Common myeloid progenitor, CD34-positive (primary cell): ENCODE measurements at regions not wholly inside any gene's neighbourhood (a gene's known extent, or its start where the extent isn't known, plus 50 kb on each side); places are given as distances from the start of the nearest gene placed in this dataset.
"Not testable (repeated sequence)": the region's sequence is repeated elsewhere in the genome, so short reads cannot be mapped to it uniquely, and the experiment has no call there.

ENCODE experiments used
- CTCF ChIA-PET: fragments of 350-600 bp; sonication (Branson Sonifier 250); formaldehyde crosslinking; loops from one replicate; lab custom pipeline; 2021; ENCODE audit warnings: antibody characterized with exemption; lab: Charles Lee
- POLR2A ChIA-PET: fragments of 350-600 bp; sonication (Branson Sonifier 250); formaldehyde crosslinking; loops from one replicate; lab custom pipeline; 2021; ENCODE audit warnings: antibody characterized with exemption; lab: Charles Lee
- DNase-seq, 3 donors: peaks; one replicate each; pipeline versions ENCODE4 v3.0.0 to v3.0.0-alpha.2; 2013
- H3K27ac ChIP-seq, 2 experiments: 1 replicate in 1 of 2; 2 replicates in 1 of 2; pipeline ENCODE4 v1.7.0; 2013; ENCODE audit warnings: inconsistent platforms in 2 of 2, low read length in 2 of 2, mild to moderate bottlenecking in 2 of 2, low read depth in 1 of 2, moderate library complexity in 1 of 2; ENCODE audit not compliant: severe bottlenecking in 2 of 2, insufficient read depth in 1 of 2, poor library complexity in 1 of 2
- H3K27me3 ChIP-seq, 5 experiments: replicated peaks in 2 of 5; 1 replicate in 3 of 5; 2 replicates in 2 of 5; pipeline versions ENCODE4 v1.6.1 to v1.7.0; 2013; ENCODE audit warnings: low read length in 4 of 5, mild to moderate bottlenecking in 2 of 5, moderate library complexity in 2 of 5, inconsistent platforms in 1 of 5; ENCODE audit not compliant: insufficient read depth in 5 of 5, control insufficient read depth in 4 of 5
- H3K36me3 ChIP-seq, 4 experiments: 1 replicate in 2 of 4; 2 replicates in 2 of 4; pipeline versions ENCODE4 v1.6.1 to v1.7.0; 2013; ENCODE audit warnings: low read length in 3 of 4, control low read depth in 1 of 4, mild to moderate bottlenecking in 1 of 4; ENCODE audit not compliant: control insufficient read depth in 4 of 4, insufficient read depth in 4 of 4
- H3K4me1 ChIP-seq, 4 experiments: 1 replicate in 3 of 4; 2 replicates in 1 of 4; pipeline versions ENCODE4 v1.6.1 to v1.7.1; 2013; ENCODE audit warnings: low read length in 3 of 4, mild to moderate bottlenecking in 3 of 4, control low read depth in 1 of 4, inconsistent platforms in 1 of 4, moderate library complexity in 1 of 4; ENCODE audit not compliant: control insufficient read depth in 4 of 4, insufficient read depth in 4 of 4; ENCODE audit errors: control extremely low read depth in 1 of 4
- H3K4me3 ChIP-seq, 7 experiments: 1 replicate in 4 of 7; 2 replicates in 3 of 7; pipeline versions ENCODE4 v1.5.1 to v1.7.0; 2013; ENCODE audit warnings: mild to moderate bottlenecking in 7 of 7, low read length in 6 of 7, moderate library complexity in 6 of 7, inconsistent platforms in 2 of 7, low read depth in 2 of 7, control low read depth in 1 of 7; ENCODE audit not compliant: insufficient read depth in 4 of 7, control insufficient read depth in 1 of 7; ENCODE audit errors: extremely low read depth in 1 of 7
- H3K9me3 ChIP-seq, 5 experiments: 1 replicate in 4 of 5; 2 replicates in 1 of 5; pipeline versions ENCODE4 v1.6.1 to v1.7.1; 2013; ENCODE audit warnings: low read length in 4 of 5, mild to moderate bottlenecking in 2 of 5, inconsistent platforms in 1 of 5, low read depth in 1 of 5, moderate library complexity in 1 of 5; ENCODE audit not compliant: control insufficient read depth in 4 of 5, insufficient read depth in 2 of 5; ENCODE audit errors: control extremely low read depth in 1 of 5
- WGBS: methylation state at CpG from one replicate; pipeline ENCODE4 v1.1.5; 2013; ENCODE audit not compliant: insufficient coverage; 5-methylcytosine and 5-hydroxymethylcytosine counted together

DNA sequence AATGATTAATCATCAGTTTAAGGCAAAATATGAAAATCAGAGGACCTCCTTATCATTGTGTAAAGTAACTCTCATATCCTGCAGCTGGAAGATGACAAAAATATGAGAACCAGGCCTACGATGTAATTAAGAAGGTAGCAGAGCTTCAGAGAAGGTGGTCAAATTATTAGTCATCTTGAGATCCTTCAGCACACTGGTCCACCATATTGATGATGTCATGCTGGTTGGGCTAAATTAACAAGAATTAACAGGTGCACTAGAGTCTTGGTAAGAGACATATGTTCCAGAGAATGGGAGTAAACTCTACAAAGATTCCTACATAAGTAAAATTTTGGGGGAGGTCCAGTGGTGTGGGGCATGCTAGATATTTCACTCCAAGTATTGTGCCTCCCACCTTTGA lies 112.8 kb downstream of the OTOR start:
- Histone ChIP-seq H3K27ac (no peak overlapping the region), H3K36me3 (no peaks in the 10 kb centered on the region), H3K4me1 (no peaks in the 10 kb centered on the region), H3K9me3 (peaks cover 0 to 3% (median 0%) of the 10 kb centered on the region in 5 experiments), H3K27me3 (no peaks in the 10 kb centered on the region), H3K4me3 (no peak overlapping the region)
- no peak for DNase-seq
- 83% methylated on average over 1 of the region's 1 CpG for WGBS
- CTCF ChIA-PET = no interaction called here
- POLR2A ChIA-PET = no interaction called here

DNA sequence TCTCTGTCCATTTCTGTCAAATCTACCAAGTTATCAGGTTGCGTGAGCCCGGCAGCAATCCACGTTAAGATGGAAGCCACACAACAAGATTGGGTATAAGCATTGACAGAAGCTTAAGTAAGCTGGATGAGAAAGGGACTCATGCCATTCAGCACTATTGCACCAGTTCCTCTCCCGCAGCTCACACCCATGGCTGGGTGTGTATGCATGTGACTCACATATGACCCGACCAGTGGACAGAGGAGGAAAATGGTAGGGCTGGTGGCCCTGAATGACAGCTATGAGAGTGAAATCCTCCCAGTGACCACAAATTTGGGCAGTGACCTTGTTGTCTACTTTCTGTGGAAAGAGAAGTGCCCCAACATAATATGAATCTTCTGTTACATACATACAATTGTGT lies 113.5 kb downstream of the OTOR start:
- Histone ChIP-seq H3K27me3 (no peaks in the 10 kb centered on the region), H3K27ac (no peak overlapping the region), H3K4me1 (no peaks in the 10 kb centered on the region), H3K36me3 (no peaks in the 10 kb centered on the region), H3K4me3 (no peak overlapping the region), H3K9me3 (peaks cover 0 to 3% (median 0%) of the 10 kb centered on the region in 5 experiments)
- POLR2A ChIA-PET = no interaction called here
- no peak for DNase-seq
- no CpG with 5 or more reads among the region's 5 CpGs for WGBS
- CTCF ChIA-PET = no interaction called here

DNA sequence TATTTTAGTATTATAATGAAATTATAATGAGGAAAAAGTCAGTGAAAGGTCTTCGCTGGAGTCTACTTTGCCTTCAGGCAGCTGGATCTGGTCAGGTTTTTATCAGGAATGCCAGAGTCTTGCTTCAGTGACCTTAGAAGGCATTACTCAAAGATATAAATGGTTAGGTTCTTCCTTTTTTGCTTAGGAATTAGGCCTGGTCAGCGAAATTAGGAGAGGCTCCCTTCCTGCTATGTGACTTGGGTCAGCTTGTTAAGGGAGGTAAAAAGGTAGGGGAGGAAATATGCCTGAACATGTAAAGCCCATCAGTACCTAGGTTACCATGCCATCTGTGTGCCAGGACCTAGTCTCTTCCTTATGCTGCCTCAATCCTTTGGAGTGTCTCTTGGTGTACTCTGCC lies 115.1 kb downstream of the OTOR start:
- 100% methylated on average over 1 of the region's 2 CpGs for WGBS
- no peaks in the 10 kb centered on the region for H3K36me3 ChIP-seq
- no peak overlapping the region for H3K27ac ChIP-seq
- no peaks in the 10 kb centered on the region for H3K4me1 ChIP-seq
- no peaks in the 10 kb centered on the region for H3K27me3 ChIP-seq
- H3K9me3 ChIP-seq = no peaks in the 10 kb centered on the region
- no peak for DNase-seq
- CTCF ChIA-PET = no interaction called here
- POLR2A ChIA-PET = no interaction called here
- no peak overlapping the region for H3K4me3 ChIP-seq

DNA sequence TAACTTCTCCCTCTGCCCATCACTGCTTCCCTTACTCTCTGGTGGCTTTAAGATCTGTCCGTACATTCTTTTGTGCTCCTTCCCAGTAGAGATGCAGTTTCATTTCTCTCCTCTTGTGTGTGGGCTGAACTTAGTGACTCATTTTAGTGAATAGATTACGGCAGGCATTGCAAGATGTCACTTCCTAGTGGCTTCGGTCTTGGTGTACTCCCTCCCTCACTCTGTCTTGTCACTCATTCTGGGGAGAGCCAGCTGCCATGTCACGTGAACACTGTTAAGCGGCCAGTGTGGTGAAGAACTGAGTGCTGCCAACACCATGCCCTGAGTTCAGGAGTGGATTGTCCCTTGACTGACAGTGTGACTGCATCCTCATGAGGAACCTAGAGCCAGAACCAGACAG lies 115.9 kb downstream of the OTOR start:
- Histone ChIP-seq H3K27me3 (no peaks in the 10 kb centered on the region), H3K9me3 (no peaks in the 10 kb centered on the region), H3K36me3 (no peaks in the 10 kb centered on the region), H3K27ac (no peak overlapping the region), H3K4me3 (no peak overlapping the region), H3K4me1 (no peaks in the 10 kb centered on the region)
- DNase-seq = no peak
- ChIA-PET CTCF (no interaction called here), POLR2A (no interaction called here)
- 80% methylated on average over 4 of the region's 5 CpGs for WGBS

DNA sequence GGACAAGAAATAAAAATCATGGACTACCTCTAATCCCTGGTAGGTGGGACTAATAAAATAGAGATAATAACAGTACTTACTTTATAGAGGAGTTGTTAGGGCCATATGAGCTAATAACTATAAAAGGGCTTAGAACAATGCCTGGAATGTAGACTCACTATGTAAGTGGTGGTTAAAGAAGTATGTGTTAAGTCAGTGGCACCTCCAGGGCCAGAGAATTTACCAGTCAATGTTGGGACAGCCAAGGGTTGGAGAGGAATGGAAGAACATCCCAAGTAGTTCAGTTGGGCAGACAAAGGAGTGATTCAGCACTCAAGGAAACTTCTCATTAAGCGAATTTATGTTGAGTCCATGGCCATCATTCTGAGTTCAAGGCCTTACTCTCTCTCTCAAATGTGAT lies 116.8 kb downstream of the OTOR start:
- H3K4me3 ChIP-seq = no peak overlapping the region
- H3K27ac ChIP-seq = no peak overlapping the region
- H3K27me3 ChIP-seq = no peaks in the 10 kb centered on the region
- no peaks in the 10 kb centered on the region for H3K36me3 ChIP-seq
- ChIA-PET POLR2A (no interaction called here), CTCF (no interaction called here)
- DNase-seq = no peak
- H3K9me3 ChIP-seq = no peaks in the 10 kb centered on the region
- WGBS = 80% methylated on average over 1 of the region's 1 CpG
- no peaks in the 10 kb centered on the region for H3K4me1 ChIP-seq

DNA sequence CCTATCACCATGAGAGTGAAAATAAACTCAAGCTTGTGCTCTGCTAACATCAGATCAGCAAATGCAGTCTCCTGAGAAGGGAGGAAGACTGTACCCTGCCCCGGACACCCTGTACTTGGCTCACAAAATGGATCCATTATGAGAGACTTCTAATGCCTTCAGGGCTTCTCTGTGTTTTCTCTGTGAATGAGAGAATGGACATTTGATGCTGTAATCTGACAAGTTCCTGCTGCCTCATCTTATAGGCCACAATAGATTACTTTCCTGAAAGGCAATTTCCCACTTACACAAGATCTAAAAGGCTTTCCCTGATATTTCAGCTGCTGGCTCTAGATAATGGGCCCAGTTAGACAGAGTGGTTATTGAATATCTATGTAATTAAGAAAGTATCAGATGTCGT lies 117.2 kb downstream of the OTOR start:
- H3K4me1 ChIP-seq = no peaks in the 10 kb centered on the region
- H3K27me3 ChIP-seq = no peaks in the 10 kb centered on the region
- no peaks in the 10 kb centered on the region for H3K9me3 ChIP-seq
- H3K27ac ChIP-seq = no peak overlapping the region
- WGBS = no CpG with 5 or more reads among the region's 2 CpGs
- no peaks in the 10 kb centered on the region for H3K36me3 ChIP-seq
- CTCF ChIA-PET = no interaction called here
- H3K4me3 ChIP-seq = no peak overlapping the region
- POLR2A ChIA-PET = no interaction called here
- no peak for DNase-seq

DNA sequence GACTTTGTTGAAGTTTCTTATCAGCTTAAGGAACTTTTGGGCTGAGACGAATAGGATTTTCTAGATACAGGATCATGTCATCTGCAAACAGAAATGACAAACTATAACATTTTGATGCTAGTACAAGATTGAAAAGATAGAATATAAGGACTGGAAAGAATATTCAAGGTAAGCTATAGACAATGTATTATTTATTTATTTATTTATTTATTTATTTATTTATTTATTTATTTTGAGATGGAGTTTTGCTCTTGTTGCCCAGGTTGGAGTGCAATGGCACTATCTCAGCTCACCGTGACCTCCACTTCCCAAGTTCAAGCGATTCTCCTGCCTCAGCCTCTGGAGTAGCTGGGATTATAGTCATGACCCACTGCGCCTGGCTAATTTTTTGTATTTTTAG lies 125.0 kb downstream of the OTOR start:
- H3K27me3 ChIP-seq, H3K4me3 ChIP-seq, H3K36me3 ChIP-seq, H3K9me3 ChIP-seq, CTCF ChIA-PET, DNase-seq, H3K27ac ChIP-seq, H3K4me1 ChIP-seq, POLR2A ChIA-PET: not testable (repeated sequence)
- WGBS = 100% methylated on average over 3 of the region's 4 CpGs
